DND-41 (cell line): ENCODE measurements at regions not wholly inside any gene's neighbourhood (a gene's known extent, or its start where the extent isn't known, plus 50 kb on each side); places are given as distances from the start of the nearest gene placed in this dataset.

ENCODE experiments used
- ATAC-seq: fragments of 200-7000 bp; cut with Tn5 transposase; 3 replicates; pipeline ENCODE4 v1.9.1; 2021; ENCODE audit warnings: low read depth; ENCODE audit not compliant: insufficient read depth
- DNase-seq: peaks from one replicate; pipeline ENCODE4 v3.0.0-alpha.2; 2020
- H2AFZ ChIP-seq: 2 replicates; pipeline ENCODE4 v1.6.0; 2012; ENCODE audit warnings: low read depth, low read length
- H3K27ac ChIP-seq: 2 replicates; pipeline ENCODE4 v1.5.1; 2012; ENCODE audit warnings: low read length, inconsistent platforms
- H3K27me3 ChIP-seq: fragments of 200-600 bp; sonication (generic); 2 replicates; pipeline ENCODE4 v1.6.0; 2012; ENCODE audit warnings: low read length, mild to moderate bottlenecking, inconsistent platforms; ENCODE audit not compliant: insufficient read depth, poor library complexity
- H3K36me3 ChIP-seq: 2 replicates; pipeline ENCODE4 v1.5.1; 2012; ENCODE audit warnings: low read length, inconsistent platforms; ENCODE audit not compliant: insufficient read depth
- H3K4me1 ChIP-seq: 2 replicates; pipeline ENCODE4 v1.5.1; 2012; ENCODE audit warnings: mild to moderate bottlenecking, low read length; ENCODE audit not compliant: insufficient read depth
- H3K4me2 ChIP-seq: 2 replicates; pipeline ENCODE4 v1.6.0; 2012; ENCODE audit warnings: mild to moderate bottlenecking, moderate library complexity, low read length, inconsistent platforms; ENCODE audit not compliant: insufficient read depth
- H3K4me3 ChIP-seq, 2 experiments: fragments of 200-600 bp in 1 of 2; shearing (Covaris generic) in 1 of 2; 2 replicates each; pipeline ENCODE4 v1.5.1; 2012 to 2016; ENCODE audit warnings: inconsistent platforms in 2 of 2, low read length in 2 of 2, mild to moderate bottlenecking in 2 of 2, low read depth in 1 of 2, moderate library complexity in 1 of 2
- H3K79me2 ChIP-seq: 2 replicates; pipeline ENCODE4 v1.6.0; 2012; ENCODE audit warnings: low read length, inconsistent platforms; ENCODE audit not compliant: insufficient read depth
- H3K9ac ChIP-seq: 2 replicates; pipeline ENCODE4 v1.6.0; 2012; ENCODE audit warnings: low read depth, mild to moderate bottlenecking, inconsistent platforms, low read length, moderate library complexity
- H3K9me3 ChIP-seq: 2 replicates; pipeline ENCODE4 v1.5.1; 2012; ENCODE audit warnings: low read length, moderate library complexity, mild to moderate bottlenecking, inconsistent platforms; ENCODE audit not compliant: insufficient read depth, severe bottlenecking
- H4K20me1 ChIP-seq: 2 replicates; pipeline ENCODE4 v1.6.0; 2012; ENCODE audit warnings: low read length; ENCODE audit not compliant: insufficient read depth
- CTCF ChIP-seq: IDR thresholded peaks from 2 replicates; pipeline ENCODE4 v1.5.1; 2012; ENCODE audit warnings: borderline replicate concordance, low read length, moderate library complexity, mild to moderate bottlenecking; ENCODE audit not compliant: poor library complexity, severe bottlenecking; ENCODE audit errors: extremely low read depth
- EZH2 ChIP-seq: IDR thresholded peaks from 3 replicates; pipeline ENCODE4 v1.6.1; 2012; ENCODE audit warnings: borderline replicate concordance, low read depth, mild to moderate bottlenecking, moderate library complexity, low read length, inconsistent platforms; ENCODE audit not compliant: severe bottlenecking

- no peak for ATAC-seq
- no peak overlapping the region for H2AFZ ChIP-seq
- TF ChIP-seq EZH2 (no peak), CTCF (no peak)
Measured at GRCh38 chr13:90201202-90201601, 1146.3 kb upstream of the MIR17HG start.

DNA sequence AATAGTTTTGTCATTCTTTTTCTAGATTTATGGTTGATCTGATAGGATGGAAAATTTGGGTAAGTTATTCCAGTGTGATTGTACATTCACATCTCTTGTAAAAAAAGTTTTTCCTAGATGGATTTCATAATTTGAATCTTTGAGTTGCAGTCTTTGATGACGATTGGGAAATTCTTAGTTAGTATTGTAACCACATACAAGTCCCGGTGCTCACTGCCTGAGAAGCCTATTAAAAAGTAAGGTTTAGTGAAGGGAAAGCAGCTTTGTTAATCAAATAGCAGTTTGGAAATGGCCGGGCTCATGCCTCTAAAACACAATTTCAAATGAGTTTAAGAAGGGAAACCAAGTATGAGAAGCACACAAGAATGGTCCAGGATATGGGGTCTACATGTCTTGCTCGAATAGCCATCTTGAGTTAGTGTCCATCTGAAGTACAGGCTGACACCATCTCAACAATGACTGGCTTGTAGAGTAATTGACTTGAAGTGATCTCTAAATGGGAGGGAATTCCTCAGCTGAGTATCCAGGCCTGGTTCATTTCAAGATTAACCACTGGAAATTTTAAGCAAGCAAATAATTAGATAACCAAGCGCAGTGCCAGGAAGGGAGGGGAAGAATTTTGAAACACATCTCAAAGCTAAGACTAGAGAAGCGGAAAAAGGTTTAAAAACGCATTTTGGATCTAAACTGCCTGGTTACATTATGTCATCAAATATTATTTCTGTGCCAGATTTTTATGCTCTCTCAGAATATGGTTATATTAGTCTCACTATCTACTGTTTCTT, 1145.6 kb upstream of the MIR17HG start:
- Histone ChIP-seq H3K4me3 (no peak overlapping the region), H2AFZ (no peak overlapping the region), H4K20me1 (no peaks in the 10 kb centered on the region), H3K9me3 (no peaks in the 10 kb centered on the region), H3K9ac (no peak overlapping the region), H3K4me2 (no peak overlapping the region), H3K79me2 (no peaks in the 10 kb centered on the region), H3K27me3 (no peaks in the 10 kb centered on the region), H3K27ac (no peak overlapping the region), H3K4me1 (no peaks in the 10 kb centered on the region), H3K36me3 (no peaks in the 10 kb centered on the region)
- no peak for DNase-seq
- TF ChIP-seq CTCF = no peak
- no peak for TF ChIP-seq EZH2
- no peak for ATAC-seq

More at GRCh38 chr13:90201202-90201601, 1146.3 kb upstream of the MIR17HG start:
- Histone ChIP-seq H3K79me2 (no peaks in the 10 kb centered on the region), H3K4me3 (no peak overlapping the region), H3K27me3 (no peaks in the 10 kb centered on the region), H3K9me3 (no peaks in the 10 kb centered on the region), H3K27ac (no peak overlapping the region), H3K9ac (no peak overlapping the region), H3K4me1 (no peaks in the 10 kb centered on the region), H4K20me1 (no peaks in the 10 kb centered on the region), H3K4me2 (no peak overlapping the region), H3K36me3 (no peaks in the 10 kb centered on the region)
- DNase-seq = no peak

GRCh38 chr13:90205081-90205480, 1142.4 kb upstream of the MIR17HG start:
- ATAC-seq (no peak), DNase-seq (no peak)
- Histone ChIP-seq H2AFZ (no peak overlapping the region), H3K27ac (no peak overlapping the region), H3K36me3 (no peaks in the 10 kb centered on the region), H3K9ac (no peak overlapping the region), H3K27me3 (no peaks in the 10 kb centered on the region), H3K9me3 (no peaks in the 10 kb centered on the region), H4K20me1 (no peaks in the 10 kb centered on the region), H3K4me1 (no peaks in the 10 kb centered on the region), H3K4me2 (no peak overlapping the region), H3K4me3 (no peak overlapping the region), H3K79me2 (no peaks in the 10 kb centered on the region)
- TF ChIP-seq EZH2 (no peak), CTCF (no peak)

GRCh38 chr13:90205911-90206310, 1141.6 kb upstream of the MIR17HG start:
- H3K27ac ChIP-seq = no peak overlapping the region
- DNase-seq (no peak), ATAC-seq (no peak)
- H3K4me1 ChIP-seq = no peaks in the 10 kb centered on the region
- no peak overlapping the region for H2AFZ ChIP-seq
- no peak overlapping the region for H3K4me2 ChIP-seq
- no peaks in the 10 kb centered on the region for H3K9me3 ChIP-seq
- H3K79me2 ChIP-seq = no peaks in the 10 kb centered on the region
- no peaks in the 10 kb centered on the region for H4K20me1 ChIP-seq
- no peaks in the 10 kb centered on the region for H3K27me3 ChIP-seq
- no peak for TF ChIP-seq CTCF
- TF ChIP-seq EZH2 = no peak
- no peaks in the 10 kb centered on the region for H3K36me3 ChIP-seq
- H3K9ac ChIP-seq = no peak overlapping the region
- H3K4me3 ChIP-seq = no peak overlapping the region
